GM23248 (cell line): ENCODE measurements at regions not wholly inside any gene's neighbourhood (a gene's known extent, or its start where the extent isn't known, plus 50 kb on each side); places are given as distances from the start of the nearest gene placed in this dataset.

Experiments
- EZH2 ChIP-seq: fragments of 200-600 bp; sonication (generic); IDR thresholded peaks from 2 replicates; pipeline ENCODE4 v1.6.1; 2018; ENCODE audit warnings: antibody characterized with exemption, mild to moderate bottlenecking; ENCODE audit not compliant: insufficient read depth, poor library complexity, severe bottlenecking
- EZH2phosphoT487 ChIP-seq: fragments of 200-600 bp; sonication (generic); IDR thresholded peaks from 2 replicates; pipeline ENCODE4 v1.6.1; 2018; ENCODE audit warnings: antibody characterized with exemption, moderate library complexity, mild to moderate bottlenecking, low read depth; ENCODE audit not compliant: insufficient read depth

- no peak for TF ChIP-seq EZH2
- no peak for TF ChIP-seq EZH2phosphoT487
Measured at GRCh38 chr2:136439064-136439676, 321.2 kb upstream of the CXCR4 start.
